GM18951 (cell line): ENCODE measurements at regions not wholly inside any gene's neighbourhood (a gene's known extent, or its start where the extent isn't known, plus 50 kb on each side); places are given as distances from the start of the nearest gene placed in this dataset.
"Not testable (repeated sequence)": the region's sequence is repeated elsewhere in the genome, so short reads cannot be mapped to it uniquely, and the experiment has no call there.

Source experiments
- POLR2A ChIP-seq: IDR thresholded peaks from 4 replicates; pipeline ENCODE4 v1.6.1; 2011; ENCODE audit warnings: mild to moderate bottlenecking; ENCODE audit not compliant: insufficient read length, insufficient read depth; ENCODE audit errors: extremely low read depth
- in situ Hi-C: fragments of 300-500 bp; cut with MboI; formaldehyde crosslinking; loops from one replicate; pipeline ENCODE4 v1.12.0; 2022; ENCODE audit warnings: low sequenced_read_pairs, mixed read lengths, inconsistent platforms; ENCODE audit not compliant: unreplicated experiment

GRCh38 chr5:89059274-89059673, 176.3 kb upstream of the MEF2C start:
- TF ChIP-seq POLR2A = no peak
- in situ Hi-C loops = no loop called here

GRCh38 chr5:89055695-89056085, 172.7 kb upstream of the MEF2C start:
- no peak for TF ChIP-seq POLR2A
- in situ Hi-C loops = no loop called here

- no peak for TF ChIP-seq POLR2A
- in situ Hi-C loops = no loop called here
These were observed 172.2 kb upstream of the MEF2C start for GRCh38 chr5:89055015-89055694.

- no peak for TF ChIP-seq POLR2A
- in situ Hi-C loops = no loop called here
These were observed 170.6 kb upstream of the MEF2C start for GRCh38 chr5:89053547-89053946.

GRCh38 chr5:89050062-89050461, 167.1 kb upstream of the MEF2C start:
- in situ Hi-C loops = not testable (repeated sequence)

GRCh38 chr5:89047571-89047970, 164.6 kb upstream of the MEF2C start:
- no peak for TF ChIP-seq POLR2A
- in situ Hi-C loops = no loop called here

GRCh38 chr5:89045216-89045615, 162.2 kb upstream of the MEF2C start:
- TF ChIP-seq POLR2A = no peak
- in situ Hi-C loops = no loop called here

- in situ Hi-C loops = no loop called here
- no peak for TF ChIP-seq POLR2A
These were observed 161.8 kb upstream of the MEF2C start for GRCh38 chr5:89044674-89045200.

GRCh38 chr5:89043676-89044075, 160.7 kb upstream of the MEF2C start:
- in situ Hi-C loops = no loop called here
- no peak for TF ChIP-seq POLR2A

- no peak for TF ChIP-seq POLR2A
- in situ Hi-C loops = no loop called here
These were observed 159.8 kb upstream of the MEF2C start for GRCh38 chr5:89042746-89043145.

- no peak for TF ChIP-seq POLR2A
- in situ Hi-C loops = no loop called here
These were observed 159.0 kb upstream of the MEF2C start for GRCh38 chr5:89041976-89042375.

- TF ChIP-seq POLR2A = no peak
- in situ Hi-C loops = no loop called here
These were observed 158.3 kb upstream of the MEF2C start for GRCh38 chr5:89041249-89041779.

GRCh38 chr5:89036704-89037489, 153.9 kb upstream of the MEF2C start:
- in situ Hi-C loops = no loop called here
- no peak for TF ChIP-seq POLR2A

- TF ChIP-seq POLR2A = no peak
- in situ Hi-C loops = no loop called here
These were observed 153.2 kb upstream of the MEF2C start for GRCh38 chr5:89036166-89036565.
